Caco-2 (cell line): ENCODE measurements at regions not wholly inside any gene's neighbourhood (a gene's known extent, or its start where the extent isn't known, plus 50 kb on each side); places are given as distances from the start of the nearest gene placed in this dataset.

Source experiments
- BruUV-seq: library from RNA; stranded (reverse); fragments of 400-500 nt; replicated peaks from 2 replicates; lab custom pipeline; 2021; lab: Mats Ljungman, UMichigan
- CTCF ChIA-PET: fragments of 300-600 bp; sonication (Branson Sonifier 250); formaldehyde crosslinking; loops from one replicate; lab custom pipeline; 2022; ENCODE audit warnings: antibody characterized with exemption; lab: Charles Lee
- POLR2A ChIA-PET: fragments of 300-600 bp; sonication (Branson Sonifier 250); formaldehyde crosslinking; loops from one replicate; lab custom pipeline; 2022; ENCODE audit warnings: antibody characterized with exemption; lab: Charles Lee
- DNase-seq, 2 experiments: peaks; one replicate each; pipeline versions ENCODE4 v3.0.0 to v3.0.0-alpha.2; 2020 to 2022
- H3K27me3 ChIP-seq: replicated peaks from 2 replicates; pipeline ENCODE4 v1.6.0; 2011; ENCODE audit warnings: low read length; ENCODE audit not compliant: control insufficient read depth, insufficient read depth
- H3K36me3 ChIP-seq: 2 replicates; pipeline ENCODE4 v1.5.1; 2011; ENCODE audit warnings: low read length; ENCODE audit not compliant: control insufficient read depth, insufficient read depth
- H3K4me1 ChIP-seq: fragments of 250-450 bp; sonication (Bioruptor Pico); 2 replicates; pipeline ENCODE4 v1.5.1; 2020; ENCODE audit warnings: mild to moderate bottlenecking
- H3K4me3 ChIP-seq: 2 replicates; pipeline ENCODE4 v1.5.1; 2011; ENCODE audit warnings: low read depth, mild to moderate bottlenecking, control low read depth, low read length
- H3K9me3 ChIP-seq: fragments of 250-450 bp; sonication (Bioruptor Pico); 2 replicates; pipeline ENCODE4 v1.5.1; 2020; ENCODE audit warnings: mild to moderate bottlenecking, moderate library complexity
- H3K27ac Mint-ChIP-seq: one replicate; pipeline ENCODE4 v1.8.0; 2022; ENCODE audit warnings: mixed read lengths; ENCODE audit not compliant: unreplicated experiment
- H3K27me3 Mint-ChIP-seq: one replicate; pipeline ENCODE4 v1.8.0; 2022; ENCODE audit warnings: mixed read lengths; ENCODE audit not compliant: insufficient read depth, unreplicated experiment
- H3K36me3 Mint-ChIP-seq: one replicate; pipeline ENCODE4 v1.8.0; 2022; ENCODE audit warnings: mild to moderate bottlenecking, mixed read lengths; ENCODE audit not compliant: insufficient read depth, unreplicated experiment
- H3K4me1 Mint-ChIP-seq: one replicate; pipeline ENCODE4 v1.8.0; 2022; ENCODE audit warnings: low read depth, mixed read lengths; ENCODE audit not compliant: unreplicated experiment
- H3K4me3 Mint-ChIP-seq: one replicate; pipeline ENCODE4 v1.8.0; 2022; ENCODE audit warnings: mild to moderate bottlenecking, moderate library complexity, mixed read lengths; ENCODE audit not compliant: unreplicated experiment
- H3K9me3 Mint-ChIP-seq: one replicate; pipeline ENCODE4 v1.8.0; 2022; ENCODE audit warnings: mixed read lengths; ENCODE audit not compliant: unreplicated experiment
- CTCF ChIP-seq, 2 experiments: fragments of 200-600 bp in 1 of 2; IDR thresholded peaks; 1 replicate in 1 of 2; 2 replicates in 1 of 2; pipeline versions ENCODE4 v1.5.1 to v1.8.0; 2011 to 2022; ENCODE audit warnings: antibody characterized with exemption in 1 of 2, control low read depth in 1 of 2, inconsistent platforms in 1 of 2, low read depth in 1 of 2, low read length in 1 of 2, mild to moderate bottlenecking in 1 of 2, moderate library complexity in 1 of 2; ENCODE audit not compliant: insufficient read depth in 1 of 2, severe bottlenecking in 1 of 2, unreplicated experiment in 1 of 2
- intact Hi-C: fragments of 100-400 bp; cut with micrococcal nuclease; formaldehyde crosslinking; loops from one replicate; pipeline ENCODE4 v1.10.0; 2022; ENCODE audit not compliant: unreplicated experiment

GRCh38 chr2:219991116-219991515 lies 363.7 kb downstream of the SLC4A3 start:
- Histone ChIP-seq H3K4me1 (no peaks in the 10 kb centered on the region), H3K9me3 (no peaks in the 10 kb centered on the region), H3K27me3 (no peaks in the 10 kb centered on the region; the same call in none of the 2 replicates), H3K36me3 (no peaks in the 10 kb centered on the region), H3K4me3 (no peak overlapping the region)
- Mint-ChIP-seq H3K27me3 (peaks cover 10% of the 10 kb centered on the region), H3K4me3 (no peak overlapping the region), H3K36me3 (no peaks in the 10 kb centered on the region), H3K4me1 (no peaks in the 10 kb centered on the region), H3K27ac (no peak overlapping the region), H3K9me3 (no peaks in the 10 kb centered on the region)
- TF ChIP-seq CTCF (IDR thresholded peaks at IDR 0.05; ENCODE audit: insufficient read depth in 1 of 2, low read depth in 1 of 2, low read length in 1 of 2, severe bottlenecking in 1 of 2, unreplicated experiment in 1 of 2), result no peak
- BruUV-seq, result no TSS peak
- CTCF ChIA-PET, result no interaction called here
- DNase-seq, result no peak
- POLR2A ChIA-PET, result no interaction called here
- intact Hi-C loops, result no loop called here

- Mint-ChIP-seq H3K9me3 (no peaks in the 10 kb centered on the region), H3K27me3 (peaks cover 10% of the 10 kb centered on the region), H3K36me3 (peaks cover 5% of the 10 kb centered on the region), H3K27ac (no peak overlapping the region), H3K4me3 (no peak overlapping the region), H3K4me1 (peaks cover 10% of the 10 kb centered on the region)
- no peaks in the 10 kb centered on the region for H3K9me3 ChIP-seq
- no peak for DNase-seq
- intact Hi-C loops, result no loop called here
- no peak overlapping the region for H3K4me3 ChIP-seq
- no TSS peak for BruUV-seq
- TF ChIP-seq CTCF (IDR thresholded peaks at IDR 0.05; ENCODE audit: insufficient read depth in 1 of 2, low read depth in 1 of 2, low read length in 1 of 2, severe bottlenecking in 1 of 2, unreplicated experiment in 1 of 2), result no peak
- no peaks in the 10 kb centered on the region; the same call in none of the 2 replicates for H3K27me3 ChIP-seq
- ChIA-PET POLR2A (no interaction called here), CTCF (no interaction called here)
- H3K36me3 ChIP-seq, result no peaks in the 10 kb centered on the region
- H3K4me1 ChIP-seq, result 0 out of 2 replicates have a peak, but pooled peaks cover 5% of the 10 kb centered on the region
These were observed 368.0 kb downstream of the SLC4A3 start for GRCh38 chr2:219995399-219995798.

- Mint-ChIP-seq H3K4me1 (peaks cover 12% of the 10 kb centered on the region), H3K36me3 (peaks cover 6% of the 10 kb centered on the region), H3K27ac (no peak overlapping the region), H3K4me3 (no peak overlapping the region), H3K27me3 (peaks cover 10% of the 10 kb centered on the region), H3K9me3 (no peaks in the 10 kb centered on the region)
- Histone ChIP-seq H3K4me3 (no peak overlapping the region), H3K9me3 (no peaks in the 10 kb centered on the region), H3K4me1 (0 out of 2 replicates have a peak, but pooled peaks cover 7% of the 10 kb centered on the region), H3K27me3 (no peaks in the 10 kb centered on the region; the same call in none of the 2 replicates), H3K36me3 (no peaks in the 10 kb centered on the region)
- CTCF ChIA-PET, result no interaction called here
- DNase-seq, result no peak
- intact Hi-C loops, result no loop called here
- POLR2A ChIA-PET, result no interaction called here
- BruUV-seq, result no TSS peak
- no peak for TF ChIP-seq CTCF (IDR thresholded peaks at IDR 0.05; ENCODE audit: insufficient read depth in 1 of 2, low read depth in 1 of 2, low read length in 1 of 2, severe bottlenecking in 1 of 2, unreplicated experiment in 1 of 2)
These were observed 368.7 kb downstream of the SLC4A3 start for GRCh38 chr2:219995991-219996765.
